ENCODE measurements at regions not wholly inside any gene's neighbourhood (a gene's known extent, or its start where the extent isn't known, plus 50 kb on each side); places are given as distances from the start of the nearest gene placed in this dataset.

GRCh38 chr22:46035742-46036557 is 59.0 kb upstream of the WNT7B start:
- TF ChIP-seq POLR2A (IDR thresholded peaks at IDR 0.05) (peak; percentile 97), POLR2AphosphoS5 (IDR thresholded peaks at IDR 0.05) (peak; percentile 98 to 99 (median 98)), EP300 (IDR thresholded peaks at IDR 0.05) (peak in 1 of 4 donors; percentile 52)
- TF ChIP-seq, protein P1, sequence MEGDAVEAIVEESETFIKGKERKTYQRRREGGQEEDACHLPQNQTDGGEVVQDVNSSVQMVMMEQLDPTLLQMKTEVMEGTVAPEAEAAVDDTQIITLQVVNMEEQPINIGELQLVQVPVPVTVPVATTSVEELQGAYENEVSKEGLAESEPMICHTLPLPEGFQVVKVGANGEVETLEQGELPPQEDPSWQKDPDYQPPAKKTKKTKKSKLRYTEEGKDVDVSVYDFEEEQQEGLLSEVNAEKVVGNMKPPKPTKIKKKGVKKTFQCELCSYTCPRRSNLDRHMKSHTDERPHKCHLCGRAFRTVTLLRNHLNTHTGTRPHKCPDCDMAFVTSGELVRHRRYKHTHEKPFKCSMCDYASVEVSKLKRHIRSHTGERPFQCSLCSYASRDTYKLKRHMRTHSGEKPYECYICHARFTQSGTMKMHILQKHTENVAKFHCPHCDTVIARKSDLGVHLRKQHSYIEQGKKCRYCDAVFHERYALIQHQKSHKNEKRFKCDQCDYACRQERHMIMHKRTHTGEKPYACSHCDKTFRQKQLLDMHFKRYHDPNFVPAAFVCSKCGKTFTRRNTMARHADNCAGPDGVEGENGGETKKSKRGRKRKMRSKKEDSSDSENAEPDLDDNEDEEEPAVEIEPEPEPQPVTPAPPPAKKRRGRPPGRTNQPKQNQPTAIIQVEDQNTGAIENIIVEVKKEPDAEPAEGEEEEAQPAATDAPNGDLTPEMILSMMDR (IDR thresholded peaks at IDR 0.05): no peak
